DND-41 (cell line): ENCODE measurements at regions not wholly inside any gene's neighbourhood (a gene's known extent, or its start where the extent isn't known, plus 50 kb on each side); places are given as distances from the start of the nearest gene placed in this dataset.

Experiments used
- ATAC-seq: fragments of 200-7000 bp; cut with Tn5 transposase; 3 replicates; pipeline ENCODE4 v1.9.1; 2021; ENCODE audit warnings: low read depth; ENCODE audit not compliant: insufficient read depth
- DNase-seq: peaks from one replicate; pipeline ENCODE4 v3.0.0-alpha.2; 2020
- H2AFZ ChIP-seq: 2 replicates; pipeline ENCODE4 v1.6.0; 2012; ENCODE audit warnings: low read depth, low read length
- H3K27ac ChIP-seq: 2 replicates; pipeline ENCODE4 v1.5.1; 2012; ENCODE audit warnings: low read length, inconsistent platforms
- H3K27me3 ChIP-seq: fragments of 200-600 bp; sonication (generic); 2 replicates; pipeline ENCODE4 v1.6.0; 2012; ENCODE audit warnings: low read length, mild to moderate bottlenecking, inconsistent platforms; ENCODE audit not compliant: insufficient read depth, poor library complexity
- H3K36me3 ChIP-seq: 2 replicates; pipeline ENCODE4 v1.5.1; 2012; ENCODE audit warnings: low read length, inconsistent platforms; ENCODE audit not compliant: insufficient read depth
- H3K4me1 ChIP-seq: 2 replicates; pipeline ENCODE4 v1.5.1; 2012; ENCODE audit warnings: mild to moderate bottlenecking, low read length; ENCODE audit not compliant: insufficient read depth
- H3K4me2 ChIP-seq: 2 replicates; pipeline ENCODE4 v1.6.0; 2012; ENCODE audit warnings: mild to moderate bottlenecking, moderate library complexity, low read length, inconsistent platforms; ENCODE audit not compliant: insufficient read depth
- H3K4me3 ChIP-seq, 2 experiments: fragments of 200-600 bp in 1 of 2; shearing (Covaris generic) in 1 of 2; 2 replicates each; pipeline ENCODE4 v1.5.1; 2012 to 2016; ENCODE audit warnings: inconsistent platforms in 2 of 2, low read length in 2 of 2, mild to moderate bottlenecking in 2 of 2, low read depth in 1 of 2, moderate library complexity in 1 of 2
- H3K79me2 ChIP-seq: 2 replicates; pipeline ENCODE4 v1.6.0; 2012; ENCODE audit warnings: low read length, inconsistent platforms; ENCODE audit not compliant: insufficient read depth
- H3K9ac ChIP-seq: 2 replicates; pipeline ENCODE4 v1.6.0; 2012; ENCODE audit warnings: low read depth, mild to moderate bottlenecking, inconsistent platforms, low read length, moderate library complexity
- H3K9me3 ChIP-seq: 2 replicates; pipeline ENCODE4 v1.5.1; 2012; ENCODE audit warnings: low read length, moderate library complexity, mild to moderate bottlenecking, inconsistent platforms; ENCODE audit not compliant: insufficient read depth, severe bottlenecking
- H4K20me1 ChIP-seq: 2 replicates; pipeline ENCODE4 v1.6.0; 2012; ENCODE audit warnings: low read length; ENCODE audit not compliant: insufficient read depth
- CTCF ChIP-seq: IDR thresholded peaks from 2 replicates; pipeline ENCODE4 v1.5.1; 2012; ENCODE audit warnings: borderline replicate concordance, low read length, moderate library complexity, mild to moderate bottlenecking; ENCODE audit not compliant: poor library complexity, severe bottlenecking; ENCODE audit errors: extremely low read depth
- EZH2 ChIP-seq: IDR thresholded peaks from 3 replicates; pipeline ENCODE4 v1.6.1; 2012; ENCODE audit warnings: borderline replicate concordance, low read depth, mild to moderate bottlenecking, moderate library complexity, low read length, inconsistent platforms; ENCODE audit not compliant: severe bottlenecking

- Histone ChIP-seq H3K9me3 (no peaks in the 10 kb centered on the region), H3K27me3 (peaks cover 14% of the 10 kb centered on the region), H3K4me3 (no peak overlapping the region), H3K79me2 (no peaks in the 10 kb centered on the region), H3K27ac (no peak overlapping the region), H3K36me3 (no peaks in the 10 kb centered on the region), H3K4me2 (no peak overlapping the region), H4K20me1 (peaks cover 6% of the 10 kb centered on the region; the same call in 1 of the 2 replicates), H3K4me1 (no peaks in the 10 kb centered on the region), H2AFZ (no peak overlapping the region), H3K9ac (no peak overlapping the region)
- TF ChIP-seq CTCF (no peak), EZH2 (no peak)
- no peak for DNase-seq
- ATAC-seq = no peak
Observed at GRCh38 chr1:36689992-36690391, 207.3 kb upstream of the CSF3R start.

- Histone ChIP-seq H3K79me2 (no peaks in the 10 kb centered on the region), H3K4me2 (no peak overlapping the region), H3K27ac (no peak overlapping the region), H3K9me3 (no peaks in the 10 kb centered on the region), H3K27me3 (no peaks in the 10 kb centered on the region), H4K20me1 (no peaks in the 10 kb centered on the region), H3K4me1 (no peaks in the 10 kb centered on the region), H2AFZ (no peak overlapping the region), H3K4me3 (no peak overlapping the region), H3K36me3 (no peaks in the 10 kb centered on the region), H3K9ac (no peak overlapping the region)
- ATAC-seq = no peak
- DNase-seq = no peak
- no peak for TF ChIP-seq CTCF
- no peak for TF ChIP-seq EZH2
Observed at GRCh38 chr1:36687312-36687711, 204.6 kb upstream of the CSF3R start.

GRCh38 chr1:36675931-36676562 is 193.3 kb upstream of the CSF3R start:
- no peak overlapping the region for H3K4me2 ChIP-seq
- H3K27me3 ChIP-seq = peaks cover 18% of the 10 kb centered on the region
- TF ChIP-seq CTCF = no peak
- TF ChIP-seq EZH2 = no peak
- H3K79me2 ChIP-seq = no peaks in the 10 kb centered on the region
- no peaks in the 10 kb centered on the region for H3K36me3 ChIP-seq
- ATAC-seq (no peak), DNase-seq (no peak)
- no peak overlapping the region for H3K27ac ChIP-seq
- H2AFZ ChIP-seq = no peak overlapping the region
- H3K9ac ChIP-seq = no peak overlapping the region
- no peaks in the 10 kb centered on the region for H4K20me1 ChIP-seq
- no peaks in the 10 kb centered on the region for H3K9me3 ChIP-seq
- no peaks in the 10 kb centered on the region for H3K4me1 ChIP-seq
- H3K4me3 ChIP-seq = no peak overlapping the region
